ENCODE measurements at regions not wholly inside any gene's neighbourhood (a gene's known extent, or its start where the extent isn't known, plus 50 kb on each side); places are given as distances from the start of the nearest gene placed in this dataset.

- TF ChIP-seq CTCF (IDR thresholded peaks at IDR 0.05) (no peak), POLR2A (IDR thresholded peaks at IDR 0.05) (no peak)
These were observed 263.9 kb upstream of the ATP10B start for GRCh38 chr5:161115941-161116340.

Data from right lobe of liver (tissue), 4 donors.